ENCODE measurements at regions not wholly inside any gene's neighbourhood (a gene's known extent, or its start where the extent isn't known, plus 50 kb on each side); places are given as distances from the start of the nearest gene placed in this dataset.

- TF ChIP-seq, protein P1, sequence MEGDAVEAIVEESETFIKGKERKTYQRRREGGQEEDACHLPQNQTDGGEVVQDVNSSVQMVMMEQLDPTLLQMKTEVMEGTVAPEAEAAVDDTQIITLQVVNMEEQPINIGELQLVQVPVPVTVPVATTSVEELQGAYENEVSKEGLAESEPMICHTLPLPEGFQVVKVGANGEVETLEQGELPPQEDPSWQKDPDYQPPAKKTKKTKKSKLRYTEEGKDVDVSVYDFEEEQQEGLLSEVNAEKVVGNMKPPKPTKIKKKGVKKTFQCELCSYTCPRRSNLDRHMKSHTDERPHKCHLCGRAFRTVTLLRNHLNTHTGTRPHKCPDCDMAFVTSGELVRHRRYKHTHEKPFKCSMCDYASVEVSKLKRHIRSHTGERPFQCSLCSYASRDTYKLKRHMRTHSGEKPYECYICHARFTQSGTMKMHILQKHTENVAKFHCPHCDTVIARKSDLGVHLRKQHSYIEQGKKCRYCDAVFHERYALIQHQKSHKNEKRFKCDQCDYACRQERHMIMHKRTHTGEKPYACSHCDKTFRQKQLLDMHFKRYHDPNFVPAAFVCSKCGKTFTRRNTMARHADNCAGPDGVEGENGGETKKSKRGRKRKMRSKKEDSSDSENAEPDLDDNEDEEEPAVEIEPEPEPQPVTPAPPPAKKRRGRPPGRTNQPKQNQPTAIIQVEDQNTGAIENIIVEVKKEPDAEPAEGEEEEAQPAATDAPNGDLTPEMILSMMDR (IDR thresholded peaks at IDR 0.05) = no peak
- TF ChIP-seq POLR2A (IDR thresholded peaks at IDR 0.05) (no peak), POLR2AphosphoS5 (IDR thresholded peaks at IDR 0.05; ENCODE audit: insufficient read depth in 1 of 2, low read depth in 1 of 2) (no peak)
These were observed 139.5 kb downstream of the TMEM121 start for GRCh38 chr14:105665951-105666277.
